OCI-LY7 (cell line): ENCODE measurements at regions not wholly inside any gene's neighbourhood (a gene's known extent, or its start where the extent isn't known, plus 50 kb on each side); places are given as distances from the start of the nearest gene placed in this dataset.

Experiments
- BruUV-seq: library from RNA; stranded (reverse); fragments of 400-500 nt; replicated peaks from 2 replicates; lab custom pipeline; 2021; lab: Mats Ljungman, UMichigan
- CTCF ChIA-PET: fragments of 300-600 bp; sonication (Branson Sonifier 250); formaldehyde crosslinking; loops from one replicate; lab custom pipeline; 2022; ENCODE audit warnings: antibody characterized with exemption; ENCODE audit not compliant: unreplicated experiment; lab: Charles Lee
- POLR2A ChIA-PET: fragments of 300-600 bp; sonication (Branson Sonifier 250); formaldehyde crosslinking; loops from one replicate; lab custom pipeline; 2022; ENCODE audit warnings: antibody characterized with exemption; lab: Charles Lee
- DNase-seq: peaks from one replicate; pipeline ENCODE4 v3.0.0-alpha.2; 2015; ENCODE audit warnings: low spot score
- H2AFZ ChIP-seq: fragments of 200-600 bp; sonication (generic), shearing (Covaris generic); 2 replicates; pipeline ENCODE4 v1.6.1; 2014; ENCODE audit warnings: mild to moderate bottlenecking, antibody characterized with exemption, low read length, moderate library complexity
- H3K27ac ChIP-seq: fragments of 200-600 bp; sonication (generic); 2 replicates; pipeline ENCODE4 v1.5.1; 2014; ENCODE audit warnings: mixed run types, low read depth, mild to moderate bottlenecking, moderate library complexity, low read length, inconsistent platforms; ENCODE audit not compliant: poor library complexity, severe bottlenecking
- H3K36me3 ChIP-seq: fragments of 200-600 bp; sonication (generic); 2 replicates; pipeline ENCODE4 v1.6.1; 2014; ENCODE audit warnings: mild to moderate bottlenecking, antibody characterized with exemption, low read length, moderate library complexity, mixed read lengths; ENCODE audit not compliant: insufficient read depth
- H3K4me1 ChIP-seq: fragments of 200-600 bp; sonication (generic); 2 replicates; pipeline ENCODE4 v1.5.1; 2014; ENCODE audit warnings: mild to moderate bottlenecking, low read length; ENCODE audit not compliant: insufficient read depth, poor library complexity, severe bottlenecking
- H3K4me2 ChIP-seq: fragments of 200-600 bp; sonication (generic); 2 replicates; pipeline ENCODE4 v1.6.1; 2014; ENCODE audit warnings: mild to moderate bottlenecking, low read length
- H3K4me3 ChIP-seq: fragments of 200-600 bp; sonication (generic); 2 replicates; pipeline ENCODE4 v1.5.1; 2014; ENCODE audit warnings: mild to moderate bottlenecking, low read depth, low read length; ENCODE audit not compliant: poor library complexity, severe bottlenecking
- H3K79me2 ChIP-seq: fragments of 200-600 bp; sonication (generic); 2 replicates; pipeline ENCODE4 v1.6.1; 2016; ENCODE audit warnings: low read depth, mild to moderate bottlenecking, low read length, moderate library complexity, mixed read lengths; ENCODE audit not compliant: insufficient read depth
- H3K9me2 ChIP-seq: fragments of 200-600 bp; sonication (generic); 2 replicates; pipeline ENCODE4 v1.6.1; 2016; ENCODE audit warnings: mild to moderate bottlenecking, low read length, mixed read lengths; ENCODE audit not compliant: insufficient read depth
- H3K9me3 ChIP-seq: fragments of 200-600 bp; sonication (generic); 2 replicates; pipeline ENCODE4 v1.6.1; 2014; ENCODE audit warnings: mild to moderate bottlenecking, mixed run types, low read length, mixed read lengths
- H4K20me1 ChIP-seq: fragments of 200-600 bp; sonication (generic); 2 replicates; pipeline ENCODE4 v1.6.1; 2014; ENCODE audit warnings: mild to moderate bottlenecking, antibody characterized with exemption, low read length, moderate library complexity, mixed read lengths; ENCODE audit not compliant: insufficient read depth
- CTCF ChIP-seq: fragments of 200-600 bp; sonication (generic); conservative IDR thresholded peaks from 2 replicates; pipeline ENCODE4 v1.5.1; 2014; ENCODE audit warnings: mild to moderate bottlenecking, antibody characterized with exemption, low read length, moderate library complexity, mixed read lengths
- EZH2phosphoT487 ChIP-seq: fragments of 200-600 bp; sonication (generic); IDR thresholded peaks from 2 replicates; pipeline ENCODE4 v1.6.1; 2018; ENCODE audit warnings: low read depth, borderline replicate concordance, mild to moderate bottlenecking, mixed run types, antibody characterized with exemption, low read length, moderate library complexity, mixed read lengths
- intact Hi-C: fragments of 100-400 bp; cut with micrococcal nuclease; formaldehyde crosslinking; loops from one replicate; pipeline ENCODE4 v1.10.0; 2022; ENCODE audit not compliant: unreplicated experiment

GRCh38 chr5:3339092-3339797 is 256.4 kb upstream of the IRX1 start:
- Histone ChIP-seq H3K9me3 (no peaks in the 10 kb centered on the region), H3K36me3 (no peaks in the 10 kb centered on the region), H3K4me1 (no peaks in the 10 kb centered on the region), H3K4me3 (no peak overlapping the region), H3K4me2 (no peak overlapping the region), H3K79me2 (no peaks in the 10 kb centered on the region), H3K9me2 (no peaks in the 10 kb centered on the region), H3K27ac (no peak overlapping the region), H2AFZ (no peak overlapping the region), H4K20me1 (no peaks in the 10 kb centered on the region)
- intact Hi-C loops, result no loop called here
- TF ChIP-seq CTCF (no peak), EZH2phosphoT487 (no peak)
- no peak for DNase-seq
- ChIA-PET CTCF (no interaction called here), POLR2A (no interaction called here)
- no TSS peak for BruUV-seq

- ChIA-PET CTCF (no interaction called here), POLR2A (no interaction called here)
- Histone ChIP-seq H3K9me3 (no peaks in the 10 kb centered on the region), H3K36me3 (no peaks in the 10 kb centered on the region), H3K4me2 (no peak overlapping the region), H3K4me3 (no peak overlapping the region), H3K27ac (no peak overlapping the region), H3K79me2 (no peaks in the 10 kb centered on the region), H4K20me1 (no peaks in the 10 kb centered on the region), H3K4me1 (no peaks in the 10 kb centered on the region), H3K9me2 (no peaks in the 10 kb centered on the region), H2AFZ (no peak overlapping the region)
- no TSS peak for BruUV-seq
- intact Hi-C loops, result no loop called here
- DNase-seq, result no peak
- no peak for TF ChIP-seq CTCF
- no peak for TF ChIP-seq EZH2phosphoT487
Observed at GRCh38 chr5:3337812-3338541, 257.7 kb upstream of the IRX1 start.

- H2AFZ ChIP-seq, result no peak overlapping the region
- ChIA-PET CTCF (no interaction called here), POLR2A (no interaction called here)
- H3K9me3 ChIP-seq, result no peaks in the 10 kb centered on the region
- BruUV-seq, result no TSS peak
- H3K4me2 ChIP-seq, result no peak overlapping the region
- no peak overlapping the region for H3K4me3 ChIP-seq
- H3K36me3 ChIP-seq, result no peaks in the 10 kb centered on the region
- no peak overlapping the region for H3K27ac ChIP-seq
- H3K79me2 ChIP-seq, result no peaks in the 10 kb centered on the region
- DNase-seq, result no peak
- no peaks in the 10 kb centered on the region for H3K9me2 ChIP-seq
- intact Hi-C loops, result no loop called here
- no peaks in the 10 kb centered on the region for H4K20me1 ChIP-seq
- TF ChIP-seq EZH2phosphoT487 (no peak), CTCF (no peak)
- no peaks in the 10 kb centered on the region for H3K4me1 ChIP-seq
Observed at GRCh38 chr5:3336666-3337065, 259.0 kb upstream of the IRX1 start.
